Fibroblast of pulmonary artery (primary cell): ENCODE measurements at regions not wholly inside any gene's neighbourhood (a gene's known extent, or its start where the extent isn't known, plus 50 kb on each side); places are given as distances from the start of the nearest gene placed in this dataset.

Experiments used
- DNase-seq: peaks from one replicate; pipeline ENCODE4 v3.0.0-alpha.2; 2010; ENCODE audit warnings: low read depth
- H3K4me3 ChIP-seq: replicated peaks from 2 replicates; pipeline ENCODE4 v1.5.1; 2011; ENCODE audit warnings: low read depth, mild to moderate bottlenecking, control low read depth, low read length, moderate library complexity
- TF ChIP-seq, protein P1 (sequence below): IDR thresholded peaks from 2 replicates; pipeline ENCODE4 v1.5.1; 2011; ENCODE audit warnings: mild to moderate bottlenecking, control low read depth, low read length, inconsistent platforms; ENCODE audit errors: missing control alignments

DNA sequence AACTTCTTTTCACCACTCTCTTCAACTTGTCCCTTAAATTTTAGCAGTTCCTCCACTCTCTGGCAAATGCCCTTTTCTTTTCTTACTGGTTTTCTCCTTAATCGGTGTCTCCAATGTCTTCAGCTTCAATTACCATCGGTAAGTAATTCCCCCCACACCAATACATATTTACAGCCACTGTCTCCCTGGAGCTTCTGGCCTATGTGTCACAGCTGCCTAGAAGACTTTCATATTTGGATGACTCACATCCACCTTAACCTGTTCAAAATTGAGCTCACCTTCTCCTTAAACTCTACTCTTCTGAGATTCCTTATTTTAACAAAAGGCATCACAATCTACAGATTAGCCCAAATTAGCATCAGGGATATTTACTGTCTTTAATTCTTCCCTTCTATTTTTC lies 380.4 kb downstream of the POM121L12 start:
- DNase-seq: no peak
- no peak overlapping the region for H3K4me3 ChIP-seq
- TF ChIP-seq, protein P1, sequence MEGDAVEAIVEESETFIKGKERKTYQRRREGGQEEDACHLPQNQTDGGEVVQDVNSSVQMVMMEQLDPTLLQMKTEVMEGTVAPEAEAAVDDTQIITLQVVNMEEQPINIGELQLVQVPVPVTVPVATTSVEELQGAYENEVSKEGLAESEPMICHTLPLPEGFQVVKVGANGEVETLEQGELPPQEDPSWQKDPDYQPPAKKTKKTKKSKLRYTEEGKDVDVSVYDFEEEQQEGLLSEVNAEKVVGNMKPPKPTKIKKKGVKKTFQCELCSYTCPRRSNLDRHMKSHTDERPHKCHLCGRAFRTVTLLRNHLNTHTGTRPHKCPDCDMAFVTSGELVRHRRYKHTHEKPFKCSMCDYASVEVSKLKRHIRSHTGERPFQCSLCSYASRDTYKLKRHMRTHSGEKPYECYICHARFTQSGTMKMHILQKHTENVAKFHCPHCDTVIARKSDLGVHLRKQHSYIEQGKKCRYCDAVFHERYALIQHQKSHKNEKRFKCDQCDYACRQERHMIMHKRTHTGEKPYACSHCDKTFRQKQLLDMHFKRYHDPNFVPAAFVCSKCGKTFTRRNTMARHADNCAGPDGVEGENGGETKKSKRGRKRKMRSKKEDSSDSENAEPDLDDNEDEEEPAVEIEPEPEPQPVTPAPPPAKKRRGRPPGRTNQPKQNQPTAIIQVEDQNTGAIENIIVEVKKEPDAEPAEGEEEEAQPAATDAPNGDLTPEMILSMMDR: no peak

DNA sequence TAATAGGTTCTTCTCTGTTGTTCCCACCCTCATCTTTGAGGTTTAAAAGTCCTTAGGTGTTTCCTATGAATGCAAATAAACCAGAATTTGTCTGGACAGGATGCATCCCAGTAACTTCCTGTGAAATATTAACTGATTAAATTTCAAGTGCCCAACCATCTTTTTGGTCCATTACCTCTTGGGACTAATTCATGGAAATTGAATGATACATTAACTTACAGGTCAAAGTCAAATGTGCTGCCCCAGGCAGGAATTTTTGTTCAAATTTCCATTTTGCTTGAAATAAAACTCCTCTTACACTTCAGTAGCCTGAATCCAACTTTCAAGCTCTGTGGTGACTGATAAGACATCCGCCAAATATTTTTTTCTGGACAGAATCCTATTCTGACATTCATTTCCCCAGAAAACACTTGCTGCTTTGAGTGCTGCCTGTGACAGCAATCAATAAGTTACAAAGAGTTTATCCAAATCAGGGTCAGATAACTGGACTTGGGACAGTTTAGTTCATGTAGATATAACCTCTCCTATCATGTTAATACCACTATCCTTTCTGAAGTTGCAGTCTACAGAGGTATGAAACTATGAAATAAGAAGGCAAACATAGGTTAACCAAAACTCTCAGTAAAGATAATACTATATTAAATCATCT lies 383.5 kb downstream of the POM121L12 start:
- no peak overlapping the region for H3K4me3 ChIP-seq
- TF ChIP-seq, protein P1: no peak
- DNase-seq: no peak

DNA sequence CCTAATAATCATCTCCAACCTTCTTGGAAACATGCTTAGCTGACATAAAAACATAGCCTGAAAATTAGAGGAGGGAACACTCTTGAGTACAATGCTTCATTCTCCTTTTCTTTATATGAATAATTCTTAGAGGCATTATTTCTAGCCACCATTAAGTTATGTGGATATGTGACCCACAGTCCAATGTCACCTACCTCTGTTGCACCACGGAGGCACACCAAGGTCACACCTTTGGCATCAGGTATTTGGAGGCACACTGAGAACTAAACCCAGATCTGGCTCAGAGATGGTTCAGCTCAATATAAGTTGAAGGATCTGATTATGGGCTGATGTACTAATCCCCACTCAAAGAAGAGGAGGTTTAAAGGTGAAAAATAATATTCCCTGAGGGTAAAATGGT lies 385.1 kb downstream of the POM121L12 start:
- TF ChIP-seq, protein P1: no peak
- DNase-seq: no peak
- H3K4me3 ChIP-seq: no peak overlapping the region

DNA sequence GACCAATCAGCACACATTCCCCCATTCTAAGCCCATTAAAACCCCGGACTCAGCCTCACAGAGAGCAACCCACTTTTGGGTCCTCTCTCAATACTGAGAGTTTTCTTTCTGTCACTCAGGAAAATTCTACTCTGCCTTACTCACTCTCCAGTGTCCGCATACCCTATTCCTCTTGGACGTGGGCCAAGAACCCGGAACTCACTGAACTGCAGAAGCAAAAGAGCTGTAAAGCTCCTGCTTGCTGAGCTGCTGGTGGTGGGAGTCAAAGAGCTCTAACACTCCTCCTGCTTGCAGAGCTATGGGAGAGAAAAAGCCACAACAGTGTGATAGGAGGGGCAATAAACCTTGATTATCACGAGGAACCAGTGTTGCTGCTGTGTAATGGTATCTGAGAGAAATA lies 386.9 kb downstream of the POM121L12 start:
- TF ChIP-seq, protein P1: no peak
- no peak for DNase-seq
- no peak overlapping the region for H3K4me3 ChIP-seq

DNA sequence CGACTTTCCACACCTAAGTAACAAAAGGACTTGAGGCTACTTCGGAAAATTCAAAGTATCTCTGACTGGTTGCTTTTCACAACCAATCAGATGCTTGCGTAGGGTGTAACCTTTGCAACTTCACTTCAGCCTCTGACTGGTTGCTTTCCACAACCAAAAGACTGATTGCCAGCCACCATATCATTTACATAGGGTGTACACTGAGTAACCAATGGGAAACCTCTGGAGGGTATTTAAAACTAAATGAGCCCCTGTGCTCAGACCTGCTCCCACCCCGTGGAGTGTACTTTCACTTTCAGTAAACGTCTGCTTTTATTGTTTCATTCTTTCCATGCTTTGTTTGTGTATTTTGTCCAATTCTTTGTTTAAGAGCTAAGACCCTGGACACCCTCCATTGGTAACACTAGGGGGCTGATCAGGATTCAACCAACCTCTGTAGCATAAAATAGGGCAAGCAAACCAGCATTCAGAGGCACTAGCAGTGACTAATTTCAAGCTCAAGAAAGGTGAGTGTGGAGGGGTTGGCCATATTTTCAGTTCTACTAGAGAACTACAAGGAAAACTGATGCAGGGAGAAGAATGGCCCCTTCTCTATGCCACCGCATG lies 390.8 kb downstream of the POM121L12 start:
- no peak overlapping the region for H3K4me3 ChIP-seq
- DNase-seq: no peak
- TF ChIP-seq, protein P1: no peak

DNA sequence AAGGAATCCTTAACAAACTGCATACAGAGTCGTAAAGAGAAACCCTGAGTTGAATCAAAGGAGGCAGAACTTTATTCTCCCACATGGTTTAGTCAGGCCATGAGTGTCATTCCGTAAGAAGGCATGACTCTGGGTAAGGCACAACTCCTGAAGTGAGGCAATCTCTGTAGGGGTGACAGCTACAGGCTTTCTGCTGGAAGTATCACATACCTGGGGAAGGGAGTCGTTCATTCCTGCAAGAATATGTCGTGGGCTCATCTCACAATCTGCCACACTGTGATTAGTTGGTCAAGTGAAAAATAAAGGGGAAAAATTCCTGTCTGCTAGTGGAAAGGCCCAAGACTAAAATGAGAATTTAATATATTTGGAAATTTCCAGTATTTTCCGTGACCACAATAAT lies 392.6 kb downstream of the POM121L12 start:
- TF ChIP-seq, protein P1: no peak
- no peak for DNase-seq

DNA sequence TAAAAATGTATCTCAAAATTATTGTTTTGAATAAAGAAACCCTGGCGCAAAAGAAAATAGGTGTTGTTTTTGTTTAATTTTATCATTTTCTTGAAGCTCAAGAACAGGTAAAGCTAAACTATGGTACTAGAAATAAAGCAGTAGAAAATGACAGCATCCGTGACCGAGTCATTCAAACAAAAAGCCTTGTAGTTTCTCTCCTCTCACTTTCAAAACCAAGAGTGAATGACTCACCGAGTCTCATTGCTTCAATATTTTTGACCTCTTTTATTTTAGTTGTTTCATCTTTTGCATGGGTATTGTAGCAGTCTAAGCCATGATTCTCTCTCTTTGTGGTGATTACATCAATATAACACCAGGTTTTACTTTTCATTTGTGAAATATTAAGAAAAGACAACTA lies 396.5 kb downstream of the POM121L12 start:
- TF ChIP-seq, protein P1: no peak
- no peak for DNase-seq
- no peak overlapping the region for H3K4me3 ChIP-seq

More for the DNA sequence above, 392.6 kb downstream of the POM121L12 start:
- H3K4me3 ChIP-seq: no peak overlapping the region
